Heart right ventricle (tissue), 16 donors: ENCODE measurements at regions not wholly inside any gene's neighbourhood (a gene's known extent, or its start where the extent isn't known, plus 50 kb on each side); places are given as distances from the start of the nearest gene placed in this dataset.

ENCODE experiments used
- ATAC-seq, 8 donors: fragments of 200-7000 bp; cut with Tn5 transposase; one replicate each; pipeline ENCODE4 v1.9.1; 2020; ENCODE audit warnings: mild to moderate bottlenecking in 8 of 8, moderate library complexity in 8 of 8, moderate number of reproducible peaks in 1 of 8
- DNase-seq, 2 donors: peaks; one replicate each; pipeline ENCODE4 v3.0.0-alpha.2; 2020
- H3K27ac ChIP-seq, 10 donors: fragments of 200-600 bp; sonication (generic) in 2 of 10; one replicate each; pipeline versions ENCODE4 v1.5.0 to v1.8.0; 2020 to 2022; ENCODE audit warnings: mild to moderate bottlenecking in 3 of 10
- H3K27me3 ChIP-seq, 7 donors: fragments of 200-600 bp; one replicate each; pipeline ENCODE4 v1.8.0; 2021 to 2022; ENCODE audit warnings: mild to moderate bottlenecking in 2 of 7
- H3K36me3 ChIP-seq, 9 donors: fragments of 200-600 bp; sonication (generic) in 1 of 9; one replicate each; pipeline versions ENCODE4 v1.5.0 to v1.8.0; 2020 to 2022; ENCODE audit warnings: mild to moderate bottlenecking in 2 of 9
- H3K4me1 ChIP-seq, 9 donors: fragments of 200-600 bp; sonication (generic) in 1 of 9; one replicate each; pipeline versions ENCODE4 v1.5.0 to v1.8.0; 2020 to 2022; ENCODE audit warnings: mild to moderate bottlenecking in 4 of 9
- H3K4me3 ChIP-seq, 10 donors: fragments of 200-600 bp; sonication (generic) in 2 of 10; one replicate each; pipeline versions ENCODE4 v1.5.0 to v1.8.0; 2020 to 2022; ENCODE audit warnings: mild to moderate bottlenecking in 7 of 10, moderate library complexity in 2 of 10
- H3K9me3 ChIP-seq, 11 donors: fragments of 200-600 bp in 10 of 11; sonication (generic) in 2 of 11; one replicate each; pipeline versions ENCODE4 v1.5.0 to v1.8.0; 2013 to 2022; ENCODE audit warnings: mild to moderate bottlenecking in 2 of 11, control low read depth in 1 of 11, moderate library complexity in 1 of 11
- WGBS, 2 donors: extraction: QIAGEN DNeasy Blood & Tissue Kit; methylation state at CpG; one replicate each; pipeline ENCODE4 v1.1.7; 2013; ENCODE audit warnings: inconsistent platforms in 1 of 2; 5-methylcytosine and 5-hydroxymethylcytosine counted together
- intact Hi-C, 10 donors: fragments of 100-400 bp; cut with DNase I; formaldehyde crosslinking; loops; one replicate each; pipeline versions ENCODE4 v1.11.1 to v1.14.2; 2022
- TF ChIP-seq, protein P1 (sequence below), 9 donors: fragments of 200-600 bp; sonication (generic) in 2 of 9; IDR thresholded peaks; one replicate each; pipeline versions ENCODE4 v1.5.0 to v1.8.0; 2021 to 2022; ENCODE audit warnings: antibody characterized with exemption in 9 of 9, mild to moderate bottlenecking in 5 of 9, moderate library complexity in 1 of 9
- donor health status: Arrhythmogenic right ventricular cardiomyopathy.
- donor health status: ischemic (EF 13 %, LVEDD 7.1; RV severe dilation, severe dysfunction).
- donor health status: healthy with polysubstance abuse.
- donor health status: DM: no; HTN: yes; CAD: no.
- donor health status: DM: no; HTN: no; CAD: no.
- donor health status: ischemic (EF 25% LVEDD 6.9; RV normal size, moderate dysfunction).
- donor health status: ischemic (EF 25% LVEDD 5.7; RV mildly dilated, moderate dysfunction).
- donor health status: healthy.
- donor health status: DM: yes; HTN: yes; CAD: no.
- donor health status: Ischemic cardiomyopathy.
- donor health status: ischemic (EF 35%, LVEDD 5.7; RV mildly dilated, moderate dysfunction).
- donor health status: nonischemic (EF 11% LVEDD 7.7; RV severe dilation, severe dysfunction).
- donor health status: DM: yes; HTN: yes; CAD: no.
- donor health status: PGD.
- donor health status: ischemic (EF 29% LVEDD 5.4; RV normal size, mild dysfunction).
- donor health status: nonischemic (EF 23%, LVEDD 6.1; RV moderate dilation, normal function).

DNA sequence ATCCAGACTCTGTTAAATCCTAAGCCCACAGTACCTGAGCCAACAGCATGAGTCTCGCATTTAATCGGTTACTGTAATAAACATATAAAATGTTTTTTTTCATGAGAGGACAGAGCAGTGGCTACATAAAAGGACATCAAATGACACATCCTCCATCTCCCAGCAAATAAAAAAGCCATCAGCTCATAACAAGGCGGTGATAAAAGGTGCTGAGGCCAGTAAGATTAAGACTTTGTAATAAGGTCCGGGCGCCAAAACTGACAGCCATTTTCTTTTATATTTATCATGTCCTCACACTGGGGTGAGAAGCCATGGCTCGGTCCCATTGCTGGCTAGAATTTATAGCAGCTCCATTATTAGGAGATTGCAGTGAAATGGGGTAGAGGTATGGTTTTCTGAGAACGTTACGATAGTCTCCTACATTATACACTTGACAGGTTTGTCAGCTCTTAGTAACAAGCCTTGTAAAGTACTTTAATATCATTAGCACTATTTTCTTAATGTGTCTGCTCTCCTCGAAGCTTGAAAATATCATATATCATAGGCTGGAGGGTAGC lies 977.8 kb upstream of the NR2F2 start:
- WGBS, 2 donors = 96% methylated on average over 9 of the region's 9 CpGs

DNA sequence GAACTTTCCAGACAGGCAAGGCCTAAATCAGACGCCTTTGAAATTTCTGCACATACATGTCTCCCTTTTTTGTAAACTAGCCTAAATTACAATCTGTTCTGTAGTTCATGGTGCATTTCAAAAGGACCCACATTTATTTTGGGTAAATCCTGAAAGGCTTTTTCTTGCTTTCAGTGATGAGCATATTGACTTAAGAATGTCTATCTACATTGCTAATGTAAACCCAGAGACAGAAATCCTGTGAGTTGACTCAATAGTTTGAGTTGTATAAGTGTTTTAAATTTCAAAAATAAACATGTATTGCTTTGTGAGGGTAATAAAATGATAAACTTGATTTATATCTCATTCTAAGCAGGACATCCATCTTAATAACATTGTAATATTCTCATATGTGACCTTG lies 977.0 kb upstream of the NR2F2 start:
- 91 to 97% methylated on average over 1 of the region's 1 CpG for WGBS, 2 donors
- TF ChIP-seq, protein P1, sequence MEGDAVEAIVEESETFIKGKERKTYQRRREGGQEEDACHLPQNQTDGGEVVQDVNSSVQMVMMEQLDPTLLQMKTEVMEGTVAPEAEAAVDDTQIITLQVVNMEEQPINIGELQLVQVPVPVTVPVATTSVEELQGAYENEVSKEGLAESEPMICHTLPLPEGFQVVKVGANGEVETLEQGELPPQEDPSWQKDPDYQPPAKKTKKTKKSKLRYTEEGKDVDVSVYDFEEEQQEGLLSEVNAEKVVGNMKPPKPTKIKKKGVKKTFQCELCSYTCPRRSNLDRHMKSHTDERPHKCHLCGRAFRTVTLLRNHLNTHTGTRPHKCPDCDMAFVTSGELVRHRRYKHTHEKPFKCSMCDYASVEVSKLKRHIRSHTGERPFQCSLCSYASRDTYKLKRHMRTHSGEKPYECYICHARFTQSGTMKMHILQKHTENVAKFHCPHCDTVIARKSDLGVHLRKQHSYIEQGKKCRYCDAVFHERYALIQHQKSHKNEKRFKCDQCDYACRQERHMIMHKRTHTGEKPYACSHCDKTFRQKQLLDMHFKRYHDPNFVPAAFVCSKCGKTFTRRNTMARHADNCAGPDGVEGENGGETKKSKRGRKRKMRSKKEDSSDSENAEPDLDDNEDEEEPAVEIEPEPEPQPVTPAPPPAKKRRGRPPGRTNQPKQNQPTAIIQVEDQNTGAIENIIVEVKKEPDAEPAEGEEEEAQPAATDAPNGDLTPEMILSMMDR (IDR thresholded peaks at IDR 0.05) = no peak
- ATAC-seq (no peak), DNase-seq (no peak)
- H3K27ac ChIP-seq = no peak overlapping the region
- intact Hi-C loops = no loop called here
- H3K36me3 ChIP-seq = no peaks in the 10 kb centered on the region
- no peak overlapping the region for H3K4me3 ChIP-seq
- no peaks in the 10 kb centered on the region for H3K9me3 ChIP-seq
- H3K4me1 ChIP-seq = no peaks in the 10 kb centered on the region
- no peaks in the 10 kb centered on the region for H3K27me3 ChIP-seq

More for the DNA sequence above, 977.8 kb upstream of the NR2F2 start:
- DNase-seq (no peak), ATAC-seq (no peak)
- no peaks in the 10 kb centered on the region for H3K9me3 ChIP-seq
- intact Hi-C loops = no loop called here
- H3K27ac ChIP-seq = no peak overlapping the region
- H3K36me3 ChIP-seq = no peaks in the 10 kb centered on the region
- TF ChIP-seq, protein P1 (IDR thresholded peaks at IDR 0.05) = no peak
- H3K27me3 ChIP-seq = no peaks in the 10 kb centered on the region
- H3K4me3 ChIP-seq = no peak overlapping the region
- no peaks in the 10 kb centered on the region for H3K4me1 ChIP-seq

- Histone ChIP-seq H3K9me3 (peaks cover 0 to 23% (median 5%) of the 10 kb centered on the region in 11 donors), H3K4me3 (no peak overlapping the region), H3K36me3 (no peaks in the 10 kb centered on the region), H3K27ac (no peak overlapping the region), H3K4me1 (peaks cover 0 to 15% (median under 1%) of the 10 kb centered on the region in 9 donors), H3K27me3 (no peaks in the 10 kb centered on the region)
- TF ChIP-seq, protein P1 (IDR thresholded peaks at IDR 0.05) = no peak
- DNase-seq (no peak), ATAC-seq (no peak)
- intact Hi-C loops = no loop called here
- WGBS, 2 donors = 88 to 90% methylated on average over 5 of the region's 5 CpGs
Observed at GRCh38 chr15:95359966-95360365, 970.5 kb upstream of the NR2F2 start.

DNA sequence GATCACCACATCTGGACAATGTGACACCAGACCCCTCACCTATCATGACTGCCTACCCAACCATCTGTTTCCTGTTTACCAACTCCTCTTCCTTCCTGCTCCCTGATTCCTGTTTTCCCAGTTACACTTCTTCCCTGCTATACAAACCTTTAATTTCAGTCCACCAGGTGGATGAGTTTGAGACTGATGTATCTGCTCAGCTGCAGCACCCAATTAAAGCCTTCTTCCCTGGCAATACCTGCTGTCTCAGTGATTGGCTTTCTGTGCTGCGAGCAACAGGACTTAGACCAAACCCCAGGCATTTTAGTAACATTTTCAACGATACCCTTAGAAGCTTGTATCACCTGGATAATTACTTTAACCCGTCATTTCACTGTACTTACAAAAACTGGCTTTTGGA lies 968.2 kb upstream of the NR2F2 start:
- H3K9me3 ChIP-seq = peaks cover 0 to 23% (median 5%) of the 10 kb centered on the region in 11 donors
- peaks cover 0 to 26% (median 4%) of the 10 kb centered on the region in 9 donors for H3K4me1 ChIP-seq
- no peaks in the 10 kb centered on the region for H3K27me3 ChIP-seq
- no peaks in the 10 kb centered on the region for H3K36me3 ChIP-seq
- H3K27ac ChIP-seq = no peak overlapping the region
- DNase-seq (no peak), ATAC-seq (no peak)
- no peak overlapping the region for H3K4me3 ChIP-seq
- intact Hi-C loops = no loop called here
- TF ChIP-seq, protein P1 (IDR thresholded peaks at IDR 0.05) = no peak
- 66 to 80% methylated on average over 3 of the region's 3 CpGs for WGBS, 2 donors
